GM13977 (cell line): ENCODE measurements at regions not wholly inside any gene's neighbourhood (a gene's known extent, or its start where the extent isn't known, plus 50 kb on each side); places are given as distances from the start of the nearest gene placed in this dataset.

ENCODE experiments used
- DNase-seq: peaks from one replicate; pipeline ENCODE4 v3.0.0; 2012; ENCODE audit warnings: low spot score
- in situ Hi-C: fragments of 300-500 bp; cut with MboI; formaldehyde crosslinking; loops from one replicate; pipeline ENCODE4 v1.12.0; 2022; ENCODE audit warnings: low sequenced_read_pairs, low pct_unique_long_range_greater_than_20kb, mixed read lengths, inconsistent platforms; ENCODE audit not compliant: unreplicated experiment
- TF ChIP-seq, protein P1 (sequence below): IDR thresholded peaks from 2 replicates; pipeline ENCODE4 v1.5.1; 2012; ENCODE audit warnings: mild to moderate bottlenecking, control low read depth; ENCODE audit not compliant: insufficient read depth; ENCODE audit errors: extremely low read depth, missing control alignments

DNA sequence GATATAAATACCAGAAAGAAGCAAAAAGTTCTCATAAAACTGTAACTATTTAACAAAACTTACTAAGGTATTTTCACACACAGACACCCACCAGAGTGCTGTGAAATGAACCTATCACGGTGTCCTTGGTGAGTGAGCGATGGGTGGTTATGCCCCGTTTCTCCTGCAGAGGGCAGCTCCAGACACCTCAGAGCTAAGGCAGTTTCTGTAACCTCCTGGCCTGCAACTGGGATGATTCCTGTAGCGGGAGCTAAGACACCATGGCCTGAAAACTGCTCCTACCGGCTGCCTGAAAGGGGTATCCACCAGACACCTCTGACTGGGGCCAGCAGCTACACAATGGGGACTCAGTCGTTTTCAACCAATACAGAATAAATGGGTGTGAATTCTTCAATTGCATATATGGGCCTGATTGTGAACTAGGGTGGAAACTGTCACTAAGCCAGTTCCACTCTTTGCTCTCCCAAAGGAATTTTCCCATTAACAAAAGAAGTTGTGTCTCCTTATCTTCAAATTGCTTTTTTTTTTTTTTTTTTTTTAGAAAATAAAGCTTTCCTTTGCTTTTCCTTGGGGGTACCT lies 2375.8 kb upstream of the TENM3 start:
- peak; percentile 45 for DNase-seq
- TF ChIP-seq, protein P1, sequence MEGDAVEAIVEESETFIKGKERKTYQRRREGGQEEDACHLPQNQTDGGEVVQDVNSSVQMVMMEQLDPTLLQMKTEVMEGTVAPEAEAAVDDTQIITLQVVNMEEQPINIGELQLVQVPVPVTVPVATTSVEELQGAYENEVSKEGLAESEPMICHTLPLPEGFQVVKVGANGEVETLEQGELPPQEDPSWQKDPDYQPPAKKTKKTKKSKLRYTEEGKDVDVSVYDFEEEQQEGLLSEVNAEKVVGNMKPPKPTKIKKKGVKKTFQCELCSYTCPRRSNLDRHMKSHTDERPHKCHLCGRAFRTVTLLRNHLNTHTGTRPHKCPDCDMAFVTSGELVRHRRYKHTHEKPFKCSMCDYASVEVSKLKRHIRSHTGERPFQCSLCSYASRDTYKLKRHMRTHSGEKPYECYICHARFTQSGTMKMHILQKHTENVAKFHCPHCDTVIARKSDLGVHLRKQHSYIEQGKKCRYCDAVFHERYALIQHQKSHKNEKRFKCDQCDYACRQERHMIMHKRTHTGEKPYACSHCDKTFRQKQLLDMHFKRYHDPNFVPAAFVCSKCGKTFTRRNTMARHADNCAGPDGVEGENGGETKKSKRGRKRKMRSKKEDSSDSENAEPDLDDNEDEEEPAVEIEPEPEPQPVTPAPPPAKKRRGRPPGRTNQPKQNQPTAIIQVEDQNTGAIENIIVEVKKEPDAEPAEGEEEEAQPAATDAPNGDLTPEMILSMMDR, result peak; percentile 90
- in situ Hi-C loops, result loop anchor here (10.0 kb wide), 1 partner anchor 167 kb away; no protein-coding TSS in a partner anchor

DNA sequence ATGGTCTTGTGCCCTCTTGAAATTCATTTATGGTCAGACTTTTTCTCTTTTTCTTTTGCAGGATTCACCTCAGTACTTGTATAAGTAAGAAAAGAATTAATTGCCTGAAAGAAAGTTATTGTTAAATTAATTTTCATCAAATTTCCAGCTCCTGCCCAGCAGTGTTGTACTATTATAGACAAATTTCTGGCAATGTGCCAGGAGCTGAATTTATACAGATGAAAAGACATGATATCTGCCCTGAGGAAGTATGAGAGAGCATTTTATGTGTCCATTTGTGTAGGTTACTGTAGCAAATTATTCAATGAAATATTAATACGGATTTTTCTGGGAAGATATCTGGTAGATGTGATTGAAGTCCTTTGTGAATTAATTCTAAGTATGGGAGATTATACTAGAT lies 2371.5 kb upstream of the TENM3 start:
- no peak for DNase-seq
- TF ChIP-seq, protein P1, result no peak
- in situ Hi-C loops, result no loop called here

DNA sequence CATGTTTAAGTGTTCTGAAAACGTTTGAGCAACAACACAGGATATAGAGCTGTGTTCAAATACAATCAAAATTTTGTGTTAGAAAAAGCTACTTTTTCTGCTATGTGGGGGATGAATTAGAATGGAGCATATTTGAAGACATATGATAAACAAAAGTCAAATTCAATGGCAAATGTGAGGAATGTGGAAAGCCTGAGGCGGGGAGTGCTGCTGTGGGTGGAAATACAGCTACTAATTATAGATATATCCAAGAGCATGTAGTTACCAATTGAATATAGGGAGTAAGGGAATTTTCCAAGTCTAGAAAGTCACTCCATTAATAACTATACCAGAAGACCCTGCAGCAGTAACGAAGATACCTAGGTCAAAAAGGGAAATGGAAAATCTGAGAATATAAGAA lies 2370.4 kb upstream of the TENM3 start:
- no peak for DNase-seq
- in situ Hi-C loops, result no loop called here
- TF ChIP-seq, protein P1, result no peak

DNA sequence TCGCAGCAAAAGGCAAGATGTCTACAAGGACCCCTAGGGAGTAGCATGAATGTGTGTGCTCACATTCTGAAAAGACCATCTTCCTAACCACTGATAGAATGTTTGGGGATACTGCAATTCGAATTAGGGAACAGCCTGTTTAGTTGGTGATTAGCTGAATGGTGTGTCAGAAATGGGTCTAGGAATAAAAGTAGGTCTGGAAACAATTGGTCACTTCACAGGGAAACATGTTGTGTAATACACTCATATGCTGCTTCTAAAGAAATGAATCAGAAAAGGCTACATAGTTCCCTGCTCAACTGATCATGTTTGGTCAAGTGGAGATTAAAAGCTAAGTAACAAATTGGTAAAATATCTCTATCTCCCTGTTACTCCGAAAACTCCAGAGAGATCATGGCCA lies 2362.4 kb upstream of the TENM3 start:
- TF ChIP-seq, protein P1, result no peak
- DNase-seq, result no peak
- in situ Hi-C loops, result no loop called here

DNA sequence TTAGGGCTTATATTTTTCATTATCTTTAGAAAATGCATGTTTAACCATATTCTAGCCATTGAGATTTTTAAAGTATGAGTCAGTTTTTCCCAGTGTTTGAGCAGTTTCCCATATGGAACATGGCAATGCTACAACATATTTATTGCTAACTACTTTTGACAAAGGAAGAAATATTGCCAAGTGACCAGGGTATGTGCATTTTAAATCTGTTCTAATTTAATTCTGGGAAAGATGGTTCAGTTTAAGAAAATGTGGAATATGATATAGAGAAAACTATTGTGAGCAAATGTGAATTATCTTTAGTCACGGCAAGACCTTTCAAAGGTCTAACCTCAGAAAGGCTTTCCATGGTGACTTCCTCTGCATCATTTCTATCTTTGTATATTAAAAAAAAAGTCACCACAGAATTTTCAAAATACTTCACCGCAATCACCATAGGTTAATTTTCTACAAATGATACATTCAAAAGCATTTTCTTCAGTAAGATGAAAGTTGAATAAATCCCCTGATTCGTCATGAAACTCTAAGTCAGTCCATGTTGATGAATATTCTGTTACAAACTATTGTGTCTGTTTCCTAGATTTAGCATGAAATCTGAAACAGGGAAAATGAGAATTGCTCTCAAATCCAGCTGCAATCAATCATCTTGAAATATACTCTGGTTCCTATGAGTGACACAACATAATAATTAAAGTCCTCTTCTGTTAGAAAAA lies 2349.0 kb upstream of the TENM3 start:
- no peak for DNase-seq
- TF ChIP-seq, protein P1, result no peak
- in situ Hi-C loops, result no loop called here

DNA sequence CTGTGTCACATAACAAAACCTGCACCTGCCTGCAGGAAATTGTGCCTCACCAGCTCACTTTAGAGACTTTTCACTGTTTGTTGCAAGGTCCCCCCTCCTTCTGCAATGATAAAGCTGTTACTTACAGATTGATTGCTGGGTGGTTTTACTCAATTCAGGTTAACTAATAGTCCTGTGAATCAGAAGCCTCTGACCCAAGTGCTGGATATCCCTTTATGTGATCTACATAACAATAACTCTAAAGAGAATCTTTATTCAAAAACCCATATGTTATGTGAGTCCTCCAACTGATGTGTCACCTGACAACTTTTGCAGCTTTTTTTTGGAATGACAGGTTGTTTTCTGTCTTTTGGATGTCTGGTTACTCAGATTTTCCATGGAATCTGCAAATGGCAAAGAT lies 2323.6 kb upstream of the TENM3 start:
- DNase-seq, result no peak
- in situ Hi-C loops, result no loop called here
- TF ChIP-seq, protein P1, result no peak
